HepG2 (cell line): ENCODE measurements at regions not wholly inside any gene's neighbourhood (a gene's known extent, or its start where the extent isn't known, plus 50 kb on each side); places are given as distances from the start of the nearest gene placed in this dataset.

Experiments used
- ATAC-seq: fragments of 200-7000 bp; cut with Tn5 transposase; 3 replicates; pipeline ENCODE4 v1.9.1; 2020; ENCODE audit warnings: mild to moderate bottlenecking, moderate library complexity
- BruUV-seq: library from RNA; stranded (reverse); fragments of 400-500 nt; replicated peaks from 2 replicates; lab custom pipeline; 2021; lab: Mats Ljungman, UMichigan
- CTCF ChIA-PET: fragments of 300-600 bp; formaldehyde crosslinking; extraction: SDS; loops from one replicate; lab custom pipeline; 2021; ENCODE audit warnings: low total read pairs, inconsistent platforms, low intra/inter-chr PET ratio; lab: Yijun Ruan, JAX
- POLR2A ChIA-PET: fragments of 350-600 bp; sonication (Branson Sonifier 250); formaldehyde crosslinking; loops from one replicate; lab custom pipeline; 2020; ENCODE audit warnings: antibody characterized with exemption, inconsistent platforms; lab: Yijun Ruan, JAX
- DNase-seq: peaks from one replicate; pipeline ENCODE4 v3.0.0-alpha.2; 2015; ENCODE audit warnings: low spot score
- FAIRE-seq: peaks from 3 replicates; lab custom pipeline; 2011; peaks lifted over from hg19 to GRCh38; lab: Jason Lieb, UNC
- H2AFZ ChIP-seq: one replicate; pipeline ENCODE4 v1.6.1; 2011; ENCODE audit warnings: low read length, inconsistent platforms
- H3K27ac ChIP-seq: fragments of 300-600 bp; 3 replicates; pipeline ENCODE4 v1.8.0; 2011; ENCODE audit warnings: mixed run types, mild to moderate bottlenecking, mixed read lengths, low read length, inconsistent platforms; ENCODE audit not compliant: insufficient read depth; ENCODE audit errors: extremely low read length
- H3K27me3 ChIP-seq, 2 experiments: fragments of 200-600 bp in 1 of 2; 2 replicates in 1 of 2; 3 replicates in 1 of 2; pipeline versions ENCODE4 v1.6.0 to v1.8.0; 2011; ENCODE audit warnings: low read length in 2 of 2, mild to moderate bottlenecking in 2 of 2, moderate library complexity in 2 of 2, inconsistent platforms in 1 of 2; ENCODE audit not compliant: insufficient read depth in 2 of 2, control insufficient read depth in 1 of 2
- H3K36me3 ChIP-seq, 2 experiments: fragments of 200-600 bp in 1 of 2; replicated peaks in 1 of 2; 2 replicates in 1 of 2; 3 replicates in 1 of 2; pipeline versions ENCODE4 v1.5.1 to v1.8.0; 2011; ENCODE audit warnings: low read length in 2 of 2, inconsistent platforms in 1 of 2; ENCODE audit not compliant: insufficient read depth in 2 of 2, control insufficient read depth in 1 of 2
- H3K4me1 ChIP-seq: 2 replicates; pipeline ENCODE4 v1.5.1; 2012; ENCODE audit warnings: low read length, inconsistent platforms; ENCODE audit not compliant: insufficient read depth
- H3K4me2 ChIP-seq: 2 replicates; pipeline ENCODE4 v1.6.0; 2011; ENCODE audit warnings: low read depth, low read length, inconsistent platforms
- H3K4me3 ChIP-seq, 3 experiments: fragments of 200-600 bp in 1 of 3; sonication (generic), shearing (Covaris generic) in 1 of 3; replicated peaks in 1 of 3; 2 replicates each; pipeline ENCODE4 v1.5.1; 2011 to 2016; ENCODE audit warnings: low read length in 3 of 3, inconsistent platforms in 2 of 3, low read depth in 2 of 3, mild to moderate bottlenecking in 2 of 3, control low read depth in 1 of 3, mixed read lengths in 1 of 3; ENCODE audit not compliant: insufficient read depth in 1 of 3
- H3K79me2 ChIP-seq: one replicate; pipeline ENCODE4 v1.6.1; 2011; ENCODE audit warnings: low read length, inconsistent platforms; ENCODE audit not compliant: insufficient read depth
- H3K9ac ChIP-seq: 2 replicates; pipeline ENCODE4 v1.6.0; 2011; ENCODE audit warnings: mild to moderate bottlenecking, low read depth, low read length, inconsistent platforms; ENCODE audit not compliant: insufficient read depth
- H3K9me3 ChIP-seq: 2 replicates; pipeline ENCODE4 v1.5.1; 2012; ENCODE audit warnings: mild to moderate bottlenecking, low read length
- H4K20me1 ChIP-seq: 2 replicates; pipeline ENCODE4 v1.6.0; 2011; ENCODE audit warnings: inconsistent platforms, mild to moderate bottlenecking, low read length, moderate library complexity; ENCODE audit not compliant: insufficient read depth
- KLF16 ChIP-seq, 2 experiments: sonication (generic) in 1 of 2; formaldehyde crosslinking in 1 of 2; IDR thresholded peaks; 2 replicates each; pipeline versions ENCODE4 v1.6.1 to v1.8.0; 2016 to 2023; ENCODE audit warnings: missing genetic modification reagents in 2 of 2, missing compliant biosample characterization in 1 of 2
- NAIF1 ChIP-seq: sonication (generic); formaldehyde crosslinking; IDR thresholded peaks from 2 replicates; pipeline ENCODE4 v1.5.0; 2020; ENCODE audit warnings: mild to moderate bottlenecking, missing genetic modification reagents, borderline replicate concordance
- PAX8 ChIP-seq: sonication (generic); formaldehyde crosslinking; IDR thresholded peaks from 2 replicates; pipeline ENCODE4 v1.8.0; 2022; ENCODE audit warnings: mild to moderate bottlenecking, missing genetic modification reagents, borderline replicate concordance
- ZNF180 ChIP-seq: sonication (generic); formaldehyde crosslinking; IDR thresholded peaks from 2 replicates; pipeline ENCODE4 v1.4.0; 2020; ENCODE audit warnings: low read depth, missing genetic modification reagents, borderline replicate concordance
- WGBS: methylation state at CpG from one replicate; pipeline ENCODE4 v1.1.6; 2017; ENCODE audit warnings: low lambda C conversion rate; 5-methylcytosine and 5-hydroxymethylcytosine counted together
- in situ Hi-C: cut with HindIII; loops from 2 replicates; pipeline ENCODE4 v1.10.0; 2017; ENCODE audit warnings: low pct_unique_long_range_greater_than_20kb; ENCODE audit not compliant: extremely low pct_ligation_motif_present
- intact Hi-C: fragments of 100-400 bp; cut with micrococcal nuclease; formaldehyde crosslinking; loops from one replicate; pipeline ENCODE4 v1.10.0; 2022; ENCODE audit not compliant: unreplicated experiment
- TF ChIP-seq, protein P1 (sequence below): sonication (generic); formaldehyde crosslinking; IDR thresholded peaks from 2 replicates; pipeline ENCODE4 v1.5.1; 2020; ENCODE audit warnings: missing genetic modification reagents, mild to moderate bottlenecking, borderline replicate concordance
- TF ChIP-seq, protein P2 (sequence below): sonication (generic); formaldehyde crosslinking; IDR thresholded peaks from 2 replicates; pipeline ENCODE4 v1.8.1; 2022; ENCODE audit warnings: mild to moderate bottlenecking, missing genetic modification reagents

DNA sequence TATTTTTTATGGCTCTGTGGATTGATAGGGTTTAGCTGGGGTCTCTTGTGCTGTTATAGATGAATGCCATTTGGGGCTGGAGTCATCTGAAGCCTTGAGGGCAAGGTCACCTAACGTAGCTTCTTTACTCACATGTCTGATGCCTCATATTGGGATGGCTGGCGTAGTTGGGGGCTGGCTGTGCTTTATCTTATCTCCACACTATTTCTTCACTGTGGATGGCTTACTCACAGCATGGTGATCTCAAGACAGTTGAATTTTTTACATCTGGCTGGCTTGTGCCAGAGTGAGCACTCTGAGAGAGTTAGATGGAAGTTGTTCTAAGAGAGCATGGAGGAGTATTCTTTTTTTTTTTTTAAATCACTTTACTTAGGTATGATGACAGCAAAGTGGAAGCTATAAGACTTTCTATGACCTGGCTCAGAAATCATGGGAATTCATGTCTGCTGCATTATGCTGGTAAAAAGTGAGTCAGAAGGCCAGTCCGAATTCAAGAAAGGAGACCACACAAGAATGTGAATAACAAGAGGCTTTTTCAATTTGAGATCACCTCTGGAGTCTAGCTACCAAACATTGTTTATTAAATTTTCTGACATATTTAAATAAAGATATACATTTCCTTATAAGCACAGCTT, 252.4 kb upstream of the TPK1 start:
- POLR2A ChIA-PET = no interaction called here
- Histone ChIP-seq H3K27ac (no peak overlapping the region), H2AFZ (no peak overlapping the region), H3K27me3 (no peaks in the 10 kb centered on the region), H4K20me1 (no peaks in the 10 kb centered on the region), H3K36me3 (no peaks in the 10 kb centered on the region), H3K4me1 (no peaks in the 10 kb centered on the region), H3K4me3 (no peak overlapping the region), H3K9me3 (peaks cover 74% of the 10 kb centered on the region), H3K79me2 (no peaks in the 10 kb centered on the region), H3K9ac (no peak overlapping the region), H3K4me2 (no peak overlapping the region)
- CTCF ChIA-PET = no interaction called here
- FAIRE-seq (no peak), ATAC-seq (no peak), DNase-seq (no peak)
- in situ Hi-C loops = no loop called here
- WGBS = 7% methylated on average over 3 of the region's 3 CpGs
- intact Hi-C loops = no loop called here
- BruUV-seq = no TSS peak
- TF ChIP-seq PAX8 (no peak), ZNF180 (no peak), KLF16 (CRISPR knock-in tag; IDR thresholded peaks at IDR 0.05) (no peak), NAIF1 (no peak)
- TF ChIP-seq, protein P1, sequence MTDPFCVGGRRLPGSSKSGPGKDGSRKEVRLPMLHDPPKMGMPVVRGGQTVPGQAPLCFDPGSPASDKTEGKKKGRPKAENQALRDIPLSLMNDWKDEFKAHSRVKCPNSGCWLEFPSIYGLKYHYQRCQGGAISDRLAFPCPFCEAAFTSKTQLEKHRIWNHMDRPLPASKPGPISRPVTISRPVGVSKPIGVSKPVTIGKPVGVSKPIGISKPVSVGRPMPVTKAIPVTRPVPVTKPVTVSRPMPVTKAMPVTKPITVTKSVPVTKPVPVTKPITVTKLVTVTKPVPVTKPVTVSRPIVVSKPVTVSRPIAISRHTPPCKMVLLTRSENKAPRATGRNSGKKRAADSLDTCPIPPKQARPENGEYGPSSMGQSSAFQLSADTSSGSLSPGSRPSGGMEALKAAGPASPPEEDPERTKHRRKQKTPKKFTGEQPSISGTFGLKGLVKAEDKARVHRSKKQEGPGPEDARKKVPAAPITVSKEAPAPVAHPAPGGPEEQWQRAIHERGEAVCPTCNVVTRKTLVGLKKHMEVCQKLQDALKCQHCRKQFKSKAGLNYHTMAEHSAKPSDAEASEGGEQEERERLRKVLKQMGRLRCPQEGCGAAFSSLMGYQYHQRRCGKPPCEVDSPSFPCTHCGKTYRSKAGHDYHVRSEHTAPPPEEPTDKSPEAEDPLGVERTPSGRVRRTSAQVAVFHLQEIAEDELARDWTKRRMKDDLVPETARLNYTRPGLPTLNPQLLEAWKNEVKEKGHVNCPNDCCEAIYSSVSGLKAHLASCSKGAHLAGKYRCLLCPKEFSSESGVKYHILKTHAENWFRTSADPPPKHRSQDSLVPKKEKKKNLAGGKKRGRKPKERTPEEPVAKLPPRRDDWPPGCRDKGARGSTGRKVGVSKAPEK (CRISPR knock-in tag) = no peak
- TF ChIP-seq, protein P2, sequence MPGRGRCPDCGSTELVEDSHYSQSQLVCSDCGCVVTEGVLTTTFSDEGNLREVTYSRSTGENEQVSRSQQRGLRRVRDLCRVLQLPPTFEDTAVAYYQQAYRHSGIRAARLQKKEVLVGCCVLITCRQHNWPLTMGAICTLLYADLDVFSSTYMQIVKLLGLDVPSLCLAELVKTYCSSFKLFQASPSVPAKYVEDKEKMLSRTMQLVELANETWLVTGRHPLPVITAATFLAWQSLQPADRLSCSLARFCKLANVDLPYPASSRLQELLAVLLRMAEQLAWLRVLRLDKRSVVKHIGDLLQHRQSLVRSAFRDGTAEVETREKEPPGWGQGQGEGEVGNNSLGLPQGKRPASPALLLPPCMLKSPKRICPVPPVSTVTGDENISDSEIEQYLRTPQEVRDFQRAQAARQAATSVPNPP = no peak
